B cell (primary cell): ENCODE measurements at regions not wholly inside any gene's neighbourhood (a gene's known extent, or its start where the extent isn't known, plus 50 kb on each side); places are given as distances from the start of the nearest gene placed in this dataset.
A peak's percentile ranks its signal among the peaks of the same experiment; 100 is the strongest.

Experiments
- ATAC-seq: fragments of 200-7000 bp; cut with Tn5 transposase; one replicate; pipeline ENCODE4 v1.10.0; 2021; ENCODE audit warnings: low read depth, mild to moderate bottlenecking, moderate number of reproducible peaks, moderate library complexity
- CTCF ChIA-PET: fragments of 350-600 bp; sonication (Branson Sonifier 250); formaldehyde crosslinking; loops from one replicate; lab custom pipeline; 2021; ENCODE audit warnings: antibody characterized with exemption, inconsistent platforms; lab: Charles Lee
- POLR2A ChIA-PET: fragments of 350-600 bp; sonication (Branson Sonifier 250); formaldehyde crosslinking; loops from one replicate; lab custom pipeline; 2021; ENCODE audit warnings: antibody characterized with exemption; lab: Charles Lee
- DNase-seq: peaks from one replicate; pipeline ENCODE4 v3.0.0; 2013
- H2AFZ ChIP-seq: 2 replicates; pipeline ENCODE4 v1.6.1; 2012; ENCODE audit warnings: mild to moderate bottlenecking, low read depth, low read length; ENCODE audit not compliant: insufficient read depth, poor library complexity, severe bottlenecking
- H3K27ac ChIP-seq, 2 donors: 1 replicate in 1 of 2; 2 replicates in 1 of 2; pipeline ENCODE4 v1.5.1; 2012 to 2013; ENCODE audit warnings: low read length in 2 of 2, mild to moderate bottlenecking in 2 of 2, moderate library complexity in 1 of 2
- H3K27me3 ChIP-seq, 4 experiments: fragments of 200-600 bp in 1 of 4; sonication (generic) in 1 of 4; replicated peaks in 1 of 4; 1 replicate in 2 of 4; 2 replicates in 2 of 4; pipeline versions ENCODE4 v1.6.1 to v1.7.0; 2013 to 2016; ENCODE audit warnings: low read length in 3 of 4, mild to moderate bottlenecking in 2 of 4, mixed read lengths in 1 of 4, moderate library complexity in 1 of 4; ENCODE audit not compliant: insufficient read depth in 4 of 4, control insufficient read depth in 3 of 4; ENCODE audit errors: control extremely low read depth in 1 of 4
- H3K36me3 ChIP-seq, 2 experiments: replicated peaks in 1 of 2; 1 replicate in 1 of 2; 2 replicates in 1 of 2; pipeline versions ENCODE4 v1.6.1 to v1.7.1; 2013; ENCODE audit warnings: low read length in 1 of 2; ENCODE audit not compliant: insufficient read depth in 2 of 2, control insufficient read depth in 1 of 2; ENCODE audit errors: control extremely low read depth in 1 of 2, extremely low read depth in 1 of 2
- H3K4me1 ChIP-seq, 2 donors: fragments of 200-600 bp in 1 of 2; sonication (generic) in 1 of 2; 1 replicate in 1 of 2; 2 replicates in 1 of 2; pipeline versions ENCODE4 v1.5.1 to v1.6.1; 2013 to 2017; ENCODE audit warnings: low read length in 2 of 2; ENCODE audit not compliant: control insufficient read depth in 2 of 2, insufficient read depth in 2 of 2
- H3K4me2 ChIP-seq: replicated peaks from 2 replicates; pipeline ENCODE3; 2012; ENCODE audit warnings: mild to moderate bottlenecking, low read depth, low read length; ENCODE audit not compliant: poor library complexity, severe bottlenecking
- H3K4me3 ChIP-seq, 5 experiments: fragments of 200-600 bp in 1 of 5; sonication (generic) in 1 of 5; 1 replicate in 3 of 5; 2 replicates in 2 of 5; pipeline versions ENCODE4 v1.5.1 to v1.7.0; 2011 to 2016; ENCODE audit warnings: low read length in 4 of 5, mild to moderate bottlenecking in 4 of 5, low read depth in 2 of 5, control low read depth in 1 of 5, moderate library complexity in 1 of 5; ENCODE audit not compliant: insufficient read depth in 1 of 5; ENCODE audit errors: control extremely low read depth in 1 of 5, extremely low read depth in 1 of 5
- H3K79me2 ChIP-seq: fragments of 200-600 bp; sonication (generic); one replicate; pipeline ENCODE4 v1.6.0; 2016; ENCODE audit warnings: low read length; ENCODE audit not compliant: control insufficient read depth, insufficient read depth
- H3K9ac ChIP-seq: fragments of 200-600 bp; sonication (generic); 2 replicates; pipeline ENCODE4 v1.6.1; 2017; ENCODE audit warnings: mild to moderate bottlenecking, low read length, moderate library complexity
- H3K9me3 ChIP-seq, 3 donors: one replicate each; pipeline versions ENCODE4 v1.6.1 to v1.7.1; 2013; ENCODE audit warnings: low read length in 2 of 3; ENCODE audit not compliant: control insufficient read depth in 2 of 3, insufficient read depth in 1 of 3; ENCODE audit errors: control extremely low read depth in 1 of 3
- H4K20me1 ChIP-seq: 2 replicates; pipeline ENCODE4 v1.6.0; 2012; ENCODE audit warnings: mild to moderate bottlenecking, low read length; ENCODE audit not compliant: insufficient read depth, control insufficient read depth, poor library complexity, severe bottlenecking
- H3K27ac Mint-ChIP-seq: one replicate; pipeline ENCODE4 v1.8.0; 2021; ENCODE audit warnings: mixed read lengths
- H3K27me3 Mint-ChIP-seq: one replicate; pipeline ENCODE4 v1.8.0; 2021; ENCODE audit warnings: mixed read lengths
- H3K4me1 Mint-ChIP-seq: one replicate; pipeline ENCODE4 v1.8.0; 2021; ENCODE audit warnings: mixed read lengths
- H3K4me3 Mint-ChIP-seq: one replicate; pipeline ENCODE4 v1.8.0; 2021; ENCODE audit warnings: mixed read lengths
- H3K9me3 Mint-ChIP-seq: one replicate; pipeline ENCODE4 v1.8.0; 2022; ENCODE audit warnings: mixed read lengths; ENCODE audit not compliant: insufficient read depth
- EZH2 ChIP-seq: IDR thresholded peaks from 2 replicates; pipeline ENCODE4 v1.6.1; 2012; ENCODE audit warnings: borderline replicate concordance, low read depth, mild to moderate bottlenecking, moderate library complexity, low read length; ENCODE audit not compliant: insufficient read depth, poor library complexity, severe bottlenecking
- WGBS: methylation state at CpG from one replicate; pipeline ENCODE4 v1.1.5; 2013; ENCODE audit warnings: missing lambda C conversion rate; ENCODE audit not compliant: insufficient coverage; 5-methylcytosine and 5-hydroxymethylcytosine counted together
- intact Hi-C: fragments of 100-400 bp; cut with micrococcal nuclease; formaldehyde crosslinking; loops from one replicate; pipeline ENCODE4 v1.10.0; 2022
- TF ChIP-seq, protein P1 (sequence below): fragments of 200-600 bp; IDR thresholded peaks from one replicate; pipeline ENCODE4 v1.8.0; 2022; ENCODE audit warnings: antibody characterized with exemption, mild to moderate bottlenecking

- Mint-ChIP-seq H3K4me3 (no peak overlapping the region), H3K9me3 (peaks cover 21% of the 10 kb centered on the region), H3K27me3 (no peaks in the 10 kb centered on the region), H3K27ac (no peak overlapping the region), H3K4me1 (no peaks in the 10 kb centered on the region)
- ChIA-PET CTCF (no interaction called here), POLR2A (no interaction called here)
- Histone ChIP-seq H4K20me1 (no peaks in the 10 kb centered on the region), H3K4me1 (no peaks in the 10 kb centered on the region), H3K27me3 (no peaks in the 10 kb centered on the region), H3K9me3 (peaks cover 3 to 4% (median 3%) of the 10 kb centered on the region in 3 donors), H3K9ac (no peak overlapping the region), H3K36me3 (no peaks in the 10 kb centered on the region), H3K4me3 (no peak overlapping the region), H3K27ac (no peak overlapping the region), H3K79me2 (no peaks in the 10 kb centered on the region), H2AFZ (no peak overlapping the region), H3K4me2 (no peak overlapping the region)
- ATAC-seq (no peak), DNase-seq (no peak)
- no peak for TF ChIP-seq EZH2
- TF ChIP-seq, protein P1, sequence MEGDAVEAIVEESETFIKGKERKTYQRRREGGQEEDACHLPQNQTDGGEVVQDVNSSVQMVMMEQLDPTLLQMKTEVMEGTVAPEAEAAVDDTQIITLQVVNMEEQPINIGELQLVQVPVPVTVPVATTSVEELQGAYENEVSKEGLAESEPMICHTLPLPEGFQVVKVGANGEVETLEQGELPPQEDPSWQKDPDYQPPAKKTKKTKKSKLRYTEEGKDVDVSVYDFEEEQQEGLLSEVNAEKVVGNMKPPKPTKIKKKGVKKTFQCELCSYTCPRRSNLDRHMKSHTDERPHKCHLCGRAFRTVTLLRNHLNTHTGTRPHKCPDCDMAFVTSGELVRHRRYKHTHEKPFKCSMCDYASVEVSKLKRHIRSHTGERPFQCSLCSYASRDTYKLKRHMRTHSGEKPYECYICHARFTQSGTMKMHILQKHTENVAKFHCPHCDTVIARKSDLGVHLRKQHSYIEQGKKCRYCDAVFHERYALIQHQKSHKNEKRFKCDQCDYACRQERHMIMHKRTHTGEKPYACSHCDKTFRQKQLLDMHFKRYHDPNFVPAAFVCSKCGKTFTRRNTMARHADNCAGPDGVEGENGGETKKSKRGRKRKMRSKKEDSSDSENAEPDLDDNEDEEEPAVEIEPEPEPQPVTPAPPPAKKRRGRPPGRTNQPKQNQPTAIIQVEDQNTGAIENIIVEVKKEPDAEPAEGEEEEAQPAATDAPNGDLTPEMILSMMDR: no peak
- intact Hi-C loops: no loop called here
- WGBS: no CpG with 5 or more reads among the region's 1 CpG
These were observed 1175.5 kb upstream of the ADGRB3 start for GRCh38 chr6:67459556-67459955.

DNA sequence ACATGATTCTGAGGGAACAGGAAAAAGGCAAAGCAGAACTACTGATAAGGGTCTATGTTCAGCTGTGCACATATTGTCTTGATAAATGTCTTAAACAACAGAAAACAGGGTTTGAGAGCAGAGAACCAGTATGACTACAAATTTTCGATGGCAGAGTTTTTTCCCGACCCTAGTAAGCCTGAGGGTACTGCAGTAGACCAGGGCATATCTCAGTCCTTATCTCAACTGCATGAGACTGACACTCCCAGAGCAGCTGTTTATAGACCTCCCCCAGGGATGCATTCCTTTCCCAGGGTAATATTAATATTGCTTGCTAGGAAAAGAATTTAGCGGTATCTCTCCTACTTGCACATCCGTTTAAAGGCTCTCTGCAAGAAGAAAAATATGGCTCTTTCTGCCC lies 1176.8 kb upstream of the ADGRB3 start:
- no peak overlapping the region for H3K9ac ChIP-seq
- Mint-ChIP-seq H3K4me1 (no peaks in the 10 kb centered on the region), H3K27ac (no peak overlapping the region), H3K27me3 (no peaks in the 10 kb centered on the region), H3K9me3 (peaks cover 21% of the 10 kb centered on the region), H3K4me3 (no peak overlapping the region)
- H3K4me2 ChIP-seq: no peak overlapping the region
- H4K20me1 ChIP-seq: no peaks in the 10 kb centered on the region
- no peak overlapping the region for H2AFZ ChIP-seq
- TF ChIP-seq, protein P1: no peak
- no peak for TF ChIP-seq EZH2
- no peaks in the 10 kb centered on the region for H3K79me2 ChIP-seq
- POLR2A ChIA-PET: no interaction called here
- peak; percentile 3 for DNase-seq
- H3K36me3 ChIP-seq: no peaks in the 10 kb centered on the region
- no peak overlapping the region for H3K27ac ChIP-seq
- intact Hi-C loops: no loop called here
- no peak for ATAC-seq
- H3K4me1 ChIP-seq: no peaks in the 10 kb centered on the region
- no peak overlapping the region for H3K4me3 ChIP-seq
- CTCF ChIA-PET: no interaction called here
- peaks cover 3 to 4% (median 3%) of the 10 kb centered on the region in 3 donors for H3K9me3 ChIP-seq
- 90% methylated on average over 2 of the region's 4 CpGs for WGBS
- no peaks in the 10 kb centered on the region for H3K27me3 ChIP-seq
